ENCODE measurements at regions not wholly inside any gene's neighbourhood (a gene's known extent, or its start where the extent isn't known, plus 50 kb on each side); places are given as distances from the start of the nearest gene placed in this dataset.

- no peak for TF ChIP-seq CTCF (IDR thresholded peaks at IDR 0.05; ENCODE audit: unreplicated experiment)
- peaks cover 13% of the 10 kb centered on the region for H3K9me3 Mint-ChIP-seq
- no peak overlapping the region for H3K27ac Mint-ChIP-seq
- H3K36me3 Mint-ChIP-seq, result peaks cover 1% of the 10 kb centered on the region
- H3K4me1 Mint-ChIP-seq, result no peaks in the 10 kb centered on the region
- H3K4me3 Mint-ChIP-seq, result no peak overlapping the region
- no peak for DNase-seq (ENCODE audit: low spot score in 2 of 2, unreplicated experiment in 2 of 2)
- H3K27me3 Mint-ChIP-seq (ENCODE audit: low read depth), result no peaks in the 10 kb centered on the region
Measured at GRCh38 chr12:90585640-90586304, 369.2 kb downstream of the CCER1 start.

- no peak overlapping the region for H3K4me3 Mint-ChIP-seq
- no peak for TF ChIP-seq CTCF (IDR thresholded peaks at IDR 0.05; ENCODE audit: unreplicated experiment)
- H3K27ac Mint-ChIP-seq, result no peak overlapping the region
- H3K36me3 Mint-ChIP-seq, result peaks cover 4% of the 10 kb centered on the region
- no peak for DNase-seq (ENCODE audit: low spot score in 2 of 2, unreplicated experiment in 2 of 2)
- H3K27me3 Mint-ChIP-seq (ENCODE audit: low read depth), result no peaks in the 10 kb centered on the region
- H3K4me1 Mint-ChIP-seq, result peaks cover 2% of the 10 kb centered on the region
- peaks cover 17% of the 10 kb centered on the region for H3K9me3 Mint-ChIP-seq
Measured at GRCh38 chr12:90576707-90577106, 378.3 kb downstream of the CCER1 start.

DNA sequence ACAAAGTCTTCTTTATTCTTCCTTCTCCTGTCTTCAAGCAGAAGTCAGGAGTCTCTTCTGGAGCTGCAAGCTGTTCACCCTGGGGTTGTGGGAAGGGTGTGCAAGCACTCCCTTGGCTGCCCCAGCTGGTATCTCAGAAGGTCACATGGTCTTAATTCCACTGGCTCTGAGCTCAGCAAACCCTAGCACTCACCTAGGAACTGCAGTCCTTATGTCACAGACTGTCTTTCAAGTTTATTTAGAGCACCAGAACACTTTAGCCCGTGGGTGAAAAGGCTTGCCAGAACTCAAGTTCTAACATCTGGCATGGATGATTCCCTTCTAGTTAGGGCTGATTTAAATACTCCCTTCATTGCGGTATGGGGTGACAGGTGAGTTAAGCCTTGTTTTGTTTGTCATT lies 379.0 kb downstream of the CCER1 start:
- H3K9me3 Mint-ChIP-seq, result peaks cover 22% of the 10 kb centered on the region
- peaks cover 4% of the 10 kb centered on the region for H3K36me3 Mint-ChIP-seq
- H3K4me1 Mint-ChIP-seq, result peaks cover 2% of the 10 kb centered on the region
- no peak overlapping the region for H3K4me3 Mint-ChIP-seq
- no peak for TF ChIP-seq CTCF (IDR thresholded peaks at IDR 0.05; ENCODE audit: unreplicated experiment)
- H3K27ac Mint-ChIP-seq, result no peak overlapping the region
- DNase-seq (ENCODE audit: low spot score in 2 of 2, unreplicated experiment in 2 of 2), result no peak
- no peaks in the 10 kb centered on the region for H3K27me3 Mint-ChIP-seq (ENCODE audit: low read depth)

DNA sequence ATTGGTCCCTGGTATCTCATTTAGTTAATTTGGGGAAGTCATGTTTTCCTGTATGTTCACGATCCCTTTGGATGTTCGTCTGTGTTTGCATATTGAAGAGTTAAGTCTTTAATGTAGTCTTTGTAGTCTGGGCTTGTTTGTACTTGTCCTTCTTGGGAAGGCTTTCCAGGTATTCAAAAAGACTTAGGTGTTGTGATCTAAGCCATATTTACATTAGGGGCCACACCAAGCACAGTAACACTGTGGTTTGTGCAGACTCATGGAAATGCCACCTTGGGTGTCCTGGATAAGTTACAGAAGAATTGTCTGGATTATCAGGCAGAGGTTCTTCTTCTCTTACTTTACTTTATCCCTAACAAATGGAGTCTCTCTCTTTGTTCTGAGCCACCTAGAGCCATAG lies 380.3 kb downstream of the CCER1 start:
- no peak for TF ChIP-seq CTCF (IDR thresholded peaks at IDR 0.05; ENCODE audit: unreplicated experiment)
- Mint-ChIP-seq H3K4me3 (no peak overlapping the region), H3K27me3 (ENCODE audit: low read depth) (no peaks in the 10 kb centered on the region), H3K4me1 (peaks cover 2% of the 10 kb centered on the region), H3K9me3 (peaks cover 29% of the 10 kb centered on the region), H3K27ac (no peak overlapping the region), H3K36me3 (peaks cover 4% of the 10 kb centered on the region)
- DNase-seq (ENCODE audit: low spot score in 2 of 2, unreplicated experiment in 2 of 2), result no peak

GRCh38 chr12:90572778-90573177 lies 382.2 kb downstream of the CCER1 start:
- Mint-ChIP-seq H3K27me3 (ENCODE audit: low read depth) (no peaks in the 10 kb centered on the region), H3K4me3 (no peak overlapping the region), H3K4me1 (peaks cover 2% of the 10 kb centered on the region), H3K27ac (no peak overlapping the region), H3K36me3 (no peaks in the 10 kb centered on the region), H3K9me3 (peaks cover 24% of the 10 kb centered on the region)
- no peak for DNase-seq (ENCODE audit: low spot score in 2 of 2, unreplicated experiment in 2 of 2)
- TF ChIP-seq CTCF (IDR thresholded peaks at IDR 0.05; ENCODE audit: unreplicated experiment), result no peak

GRCh38 chr12:90569685-90570084 lies 385.3 kb downstream of the CCER1 start:
- no peak overlapping the region for H3K27ac Mint-ChIP-seq
- H3K4me3 Mint-ChIP-seq, result no peak overlapping the region
- H3K36me3 Mint-ChIP-seq, result peaks cover 8% of the 10 kb centered on the region

More at GRCh38 chr12:90569685-90570084, 385.3 kb downstream of the CCER1 start:
- Mint-ChIP-seq H3K4me1 (peaks cover 2% of the 10 kb centered on the region), H3K9me3 (peaks cover 52% of the 10 kb centered on the region), H3K27me3 (ENCODE audit: low read depth) (no peaks in the 10 kb centered on the region)
- no peak for DNase-seq (ENCODE audit: low spot score in 2 of 2, unreplicated experiment in 2 of 2)
- TF ChIP-seq CTCF (IDR thresholded peaks at IDR 0.05; ENCODE audit: unreplicated experiment), result no peak

Data from mesothelial cell of epicardium (in vitro differentiated cells).